HEK293 (cell line): ENCODE measurements at regions not wholly inside any gene's neighbourhood (a gene's known extent, or its start where the extent isn't known, plus 50 kb on each side); places are given as distances from the start of the nearest gene placed in this dataset.

ENCODE experiments used
- CTCF ChIA-PET: fragments of 350-600 bp; formaldehyde crosslinking; extraction: SDS; loops from one replicate; lab custom pipeline; 2021; ENCODE audit warnings: antibody characterized with exemption; lab: Yijun Ruan, JAX
- POLR2A ChIA-PET: fragments of 300-600 bp; formaldehyde crosslinking; extraction: SDS; loops from one replicate; lab custom pipeline; 2020; ENCODE audit warnings: antibody characterized with exemption, inconsistent platforms; lab: Yijun Ruan, JAX
- H3K27ac ChIP-seq: fragments of 200-500 bp; sonication (Bioruptor generic); 2 replicates; pipeline ENCODE4 v1.5.1; 2014; ENCODE audit warnings: low read depth, low read length, control low read depth, inconsistent platforms; ENCODE audit errors: extremely low read depth
- H3K36me3 ChIP-seq, 2 experiments: fragments of 200-500 bp in 1 of 2; sonication (Bioruptor generic) in 1 of 2; 1 replicate in 1 of 2; 2 replicates in 1 of 2; pipeline ENCODE4 v1.5.1; 2014 to 2017; ENCODE audit warnings: inconsistent platforms in 2 of 2, low read length in 2 of 2; ENCODE audit not compliant: control insufficient read depth in 2 of 2, insufficient read depth in 1 of 2
- H3K4me1 ChIP-seq: fragments of 200-500 bp; sonication (Bioruptor generic); 2 replicates; pipeline ENCODE4 v1.5.1; 2014; ENCODE audit warnings: mild to moderate bottlenecking, low read length, inconsistent platforms; ENCODE audit not compliant: control insufficient read depth, insufficient read depth
- H3K4me3 ChIP-seq: 2 replicates; pipeline ENCODE4 v1.5.1; 2011; ENCODE audit warnings: low read depth, mild to moderate bottlenecking, control low read depth, low read length, moderate library complexity
- H3K9me3 ChIP-seq: fragments of 200-500 bp; sonication (Bioruptor generic); 2 replicates; pipeline ENCODE4 v1.5.1; 2014; ENCODE audit warnings: low read depth, low read length, inconsistent platforms; ENCODE audit not compliant: control insufficient read depth, insufficient read depth
- MYNN ChIP-seq: fragments of 450-650 bp; formaldehyde crosslinking; IDR thresholded peaks from 2 replicates; pipeline ENCODE4 v1.5.1; 2016; ENCODE audit warnings: missing biosample characterization, missing genetic modification characterization, borderline replicate concordance
- PRDM10 ChIP-seq: fragments of 450-650 bp; formaldehyde crosslinking; IDR thresholded peaks from 2 replicates; pipeline ENCODE4 v1.5.1; 2016; ENCODE audit warnings: missing biosample characterization, missing genetic modification characterization
- SETDB1 ChIP-seq: IDR thresholded peaks from one replicate; pipeline ENCODE4 v1.6.1; 2017; ENCODE audit warnings: mild to moderate bottlenecking, low read length, moderate library complexity, mixed read lengths; ENCODE audit not compliant: insufficient read length
- ZNF112 ChIP-seq: fragments of 450-650 bp; formaldehyde crosslinking; IDR thresholded peaks from 2 replicates; pipeline ENCODE4 v1.5.0; 2017; ENCODE audit warnings: missing biosample characterization, missing genetic modification characterization
- ZNF138 ChIP-seq: fragments of 450-650 bp; formaldehyde crosslinking; IDR thresholded peaks from 2 replicates; pipeline ENCODE4 v1.5.1; 2016; ENCODE audit warnings: missing biosample characterization, missing genetic modification characterization, borderline replicate concordance
- ZNF239 ChIP-seq: fragments of 450-650 bp; formaldehyde crosslinking; IDR thresholded peaks from 2 replicates; pipeline ENCODE4 v1.5.1; 2016; ENCODE audit warnings: missing biosample characterization, missing genetic modification characterization
- ZNF398 ChIP-seq: fragments of 450-650 bp; formaldehyde crosslinking; IDR thresholded peaks from 2 replicates; pipeline ENCODE4 v1.5.1; 2017; ENCODE audit warnings: missing biosample characterization, missing genetic modification characterization
- ZNF521 ChIP-seq: fragments of 450-650 bp; formaldehyde crosslinking; IDR thresholded peaks from 2 replicates; pipeline ENCODE4 v1.5.1; 2017; ENCODE audit warnings: missing biosample characterization, mild to moderate bottlenecking, missing genetic modification characterization
- ZNF561 ChIP-seq: fragments of 450-650 bp; IDR thresholded peaks from 2 replicates; pipeline ENCODE4 v1.5.1; 2018; ENCODE audit warnings: missing biosample characterization, missing genetic modification characterization, borderline replicate concordance
- ZNF654 ChIP-seq: fragments of 450-650 bp; formaldehyde crosslinking; IDR thresholded peaks from 2 replicates; pipeline ENCODE4 v1.5.1; 2016; ENCODE audit warnings: low read depth, missing biosample characterization, missing genetic modification characterization
- ZNF658 ChIP-seq: fragments of 450-650 bp; formaldehyde crosslinking; IDR thresholded peaks from 2 replicates; pipeline ENCODE4; 2016; ENCODE audit warnings: missing biosample characterization, missing genetic modification characterization
- ZNF768 ChIP-seq: fragments of 450-650 bp; formaldehyde crosslinking; IDR thresholded peaks from 2 replicates; pipeline ENCODE4 v1.5.1; 2018; ENCODE audit warnings: missing biosample characterization, mild to moderate bottlenecking, missing genetic modification characterization
- ZSCAN23 ChIP-seq: fragments of 450-650 bp; formaldehyde crosslinking; IDR thresholded peaks from 2 replicates; pipeline ENCODE4 v1.5.1; 2016; ENCODE audit warnings: missing biosample characterization, missing genetic modification characterization
- ZSCAN30 ChIP-seq: fragments of 450-650 bp; IDR thresholded peaks from 2 replicates; pipeline ENCODE4 v1.5.1; 2018; ENCODE audit warnings: missing biosample characterization, mild to moderate bottlenecking, missing genetic modification characterization, moderate library complexity
- TF ChIP-seq, protein P1 (sequence below): fragments of 450-650 bp; formaldehyde crosslinking; IDR thresholded peaks from 2 replicates; pipeline ENCODE4 v1.5.1; 2016; ENCODE audit warnings: missing biosample characterization, missing genetic modification characterization
- TF ChIP-seq, protein P2 (sequence below): fragments of 450-650 bp; formaldehyde crosslinking; IDR thresholded peaks from 2 replicates; pipeline ENCODE4 v1.5.1; 2016; ENCODE audit warnings: missing biosample characterization, missing genetic modification characterization, borderline replicate concordance
- TF ChIP-seq, protein P3 (sequence below): IDR thresholded peaks from 2 replicates; pipeline ENCODE4 v1.6.1; 2011; ENCODE audit warnings: mild to moderate bottlenecking, low read depth, low read length, borderline replicate concordance
- TF ChIP-seq, protein P4 (sequence below): fragments of 450-650 bp; formaldehyde crosslinking; IDR thresholded peaks from 2 replicates; pipeline ENCODE4 v1.5.0; 2017; ENCODE audit warnings: missing biosample characterization, missing genetic modification characterization, borderline replicate concordance

GRCh38 chr18:59056706-59057492, 82.8 kb upstream of the SEC11C start:
- TF ChIP-seq ZNF654 (tag by site-specific recombination): peak; percentile 93
- TF ChIP-seq ZNF398 (tag by site-specific recombination): no peak
- TF ChIP-seq ZSCAN30 (tag by site-specific recombination): 0 out of 2 replicates have a peak, but pooled peaks have one; percentile 39
- no peak for TF ChIP-seq ZNF138 (tag by site-specific recombination)
- TF ChIP-seq, protein P1, sequence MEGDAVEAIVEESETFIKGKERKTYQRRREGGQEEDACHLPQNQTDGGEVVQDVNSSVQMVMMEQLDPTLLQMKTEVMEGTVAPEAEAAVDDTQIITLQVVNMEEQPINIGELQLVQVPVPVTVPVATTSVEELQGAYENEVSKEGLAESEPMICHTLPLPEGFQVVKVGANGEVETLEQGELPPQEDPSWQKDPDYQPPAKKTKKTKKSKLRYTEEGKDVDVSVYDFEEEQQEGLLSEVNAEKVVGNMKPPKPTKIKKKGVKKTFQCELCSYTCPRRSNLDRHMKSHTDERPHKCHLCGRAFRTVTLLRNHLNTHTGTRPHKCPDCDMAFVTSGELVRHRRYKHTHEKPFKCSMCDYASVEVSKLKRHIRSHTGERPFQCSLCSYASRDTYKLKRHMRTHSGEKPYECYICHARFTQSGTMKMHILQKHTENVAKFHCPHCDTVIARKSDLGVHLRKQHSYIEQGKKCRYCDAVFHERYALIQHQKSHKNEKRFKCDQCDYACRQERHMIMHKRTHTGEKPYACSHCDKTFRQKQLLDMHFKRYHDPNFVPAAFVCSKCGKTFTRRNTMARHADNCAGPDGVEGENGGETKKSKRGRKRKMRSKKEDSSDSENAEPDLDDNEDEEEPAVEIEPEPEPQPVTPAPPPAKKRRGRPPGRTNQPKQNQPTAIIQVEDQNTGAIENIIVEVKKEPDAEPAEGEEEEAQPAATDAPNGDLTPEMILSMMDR (tag by site-specific recombination): peak; percentile 79
- ChIA-PET CTCF (interaction anchor here (0.6 to 4.8 kb wide), 13 partner anchors 8 to 288 kb away, joined by 3 to 57 read pairs (median 4); no protein-coding TSS in a partner anchor), POLR2A (no interaction called here)
- H3K27ac ChIP-seq: 0 out of 2 replicates have a peak overlapping the region, but pooled peaks have one; percentile 11
- H3K9me3 ChIP-seq: no peaks in the 10 kb centered on the region
- H3K4me3 ChIP-seq: no peak overlapping the region
- peaks cover 23% of the 10 kb centered on the region for H3K4me1 ChIP-seq
- H3K36me3 ChIP-seq: no peaks in the 10 kb centered on the region

DNA sequence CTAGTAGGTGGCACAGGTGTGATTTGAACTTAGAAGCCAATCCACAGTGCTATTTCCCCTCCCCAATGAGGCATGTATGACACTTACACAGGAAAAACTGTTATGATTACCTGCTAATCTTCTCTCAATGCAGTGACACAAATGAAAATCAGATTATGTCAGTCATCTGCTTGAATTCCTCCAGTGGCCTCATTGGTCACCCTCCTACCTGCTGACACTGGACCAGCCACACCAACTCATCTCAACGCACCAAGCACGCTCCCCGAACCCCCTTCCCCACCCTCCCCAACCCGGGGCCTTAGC, 82.2 kb upstream of the SEC11C start:
- ChIA-PET CTCF (interaction anchor here (1.0 to 4.8 kb wide), 6 partner anchors 9 to 287 kb away, joined by 4 to 57 read pairs (median 7); no protein-coding TSS in a partner anchor), POLR2A (no interaction called here)
- H3K27ac ChIP-seq: no peak overlapping the region

DNA sequence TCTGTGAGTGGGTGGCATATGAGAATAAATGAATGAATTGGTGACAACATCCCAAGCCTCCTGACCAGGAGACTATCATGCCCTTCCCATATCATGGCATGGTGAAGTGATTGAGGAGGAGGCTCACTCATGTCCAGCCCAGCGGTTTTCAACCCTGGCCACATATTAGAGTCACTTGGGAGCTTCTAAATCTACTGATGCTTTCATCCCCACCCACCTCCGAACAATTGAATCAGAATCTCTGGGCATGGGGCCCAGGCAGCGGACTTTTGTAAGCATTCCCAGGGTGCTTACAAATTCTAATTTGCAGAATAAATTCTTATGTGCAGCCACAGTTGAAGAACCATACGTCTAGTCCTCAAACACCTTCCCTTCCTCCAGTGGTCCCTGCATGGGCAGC, 81.7 kb upstream of the SEC11C start:
- H3K4me3 ChIP-seq: no peak overlapping the region
- CTCF ChIA-PET: interaction anchor here (0.6 to 4.8 kb wide), 9 partner anchors 8 to 1202 kb away, joined by 3 to 57 read pairs (median 5); no protein-coding TSS in a partner anchor
- H3K9me3 ChIP-seq: no peaks in the 10 kb centered on the region
- H3K27ac ChIP-seq: no peak overlapping the region
- peaks cover 23% of the 10 kb centered on the region for H3K4me1 ChIP-seq
- POLR2A ChIA-PET: no interaction called here
- no peaks in the 10 kb centered on the region for H3K36me3 ChIP-seq
- TF ChIP-seq, protein P2, sequence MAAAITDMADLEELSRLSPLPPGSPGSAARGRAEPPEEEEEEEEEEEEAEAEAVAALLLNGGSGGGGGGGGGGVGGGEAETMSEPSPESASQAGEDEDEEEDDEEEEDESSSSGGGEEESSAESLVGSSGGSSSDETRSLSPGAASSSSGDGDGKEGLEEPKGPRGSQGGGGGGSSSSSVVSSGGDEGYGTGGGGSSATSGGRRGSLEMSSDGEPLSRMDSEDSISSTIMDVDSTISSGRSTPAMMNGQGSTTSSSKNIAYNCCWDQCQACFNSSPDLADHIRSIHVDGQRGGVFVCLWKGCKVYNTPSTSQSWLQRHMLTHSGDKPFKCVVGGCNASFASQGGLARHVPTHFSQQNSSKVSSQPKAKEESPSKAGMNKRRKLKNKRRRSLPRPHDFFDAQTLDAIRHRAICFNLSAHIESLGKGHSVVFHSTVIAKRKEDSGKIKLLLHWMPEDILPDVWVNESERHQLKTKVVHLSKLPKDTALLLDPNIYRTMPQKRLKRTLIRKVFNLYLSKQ (tag by site-specific recombination): no peak
- TF ChIP-seq ZNF561 (tag by site-specific recombination) (no peak), ZNF768 (tag by site-specific recombination) (no peak), ZSCAN23 (no peak), SETDB1 (no peak), ZNF239 (no peak), ZNF658 (tag by site-specific recombination) (no peak), PRDM10 (no peak)
- TF ChIP-seq, protein P3, sequence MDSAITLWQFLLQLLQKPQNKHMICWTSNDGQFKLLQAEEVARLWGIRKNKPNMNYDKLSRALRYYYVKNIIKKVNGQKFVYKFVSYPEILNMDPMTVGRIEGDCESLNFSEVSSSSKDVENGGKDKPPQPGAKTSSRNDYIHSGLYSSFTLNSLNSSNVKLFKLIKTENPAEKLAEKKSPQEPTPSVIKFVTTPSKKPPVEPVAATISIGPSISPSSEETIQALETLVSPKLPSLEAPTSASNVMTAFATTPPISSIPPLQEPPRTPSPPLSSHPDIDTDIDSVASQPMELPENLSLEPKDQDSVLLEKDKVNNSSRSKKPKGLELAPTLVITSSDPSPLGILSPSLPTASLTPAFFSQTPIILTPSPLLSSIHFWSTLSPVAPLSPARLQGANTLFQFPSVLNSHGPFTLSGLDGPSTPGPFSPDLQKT: no peak
- TF ChIP-seq, protein P4, sequence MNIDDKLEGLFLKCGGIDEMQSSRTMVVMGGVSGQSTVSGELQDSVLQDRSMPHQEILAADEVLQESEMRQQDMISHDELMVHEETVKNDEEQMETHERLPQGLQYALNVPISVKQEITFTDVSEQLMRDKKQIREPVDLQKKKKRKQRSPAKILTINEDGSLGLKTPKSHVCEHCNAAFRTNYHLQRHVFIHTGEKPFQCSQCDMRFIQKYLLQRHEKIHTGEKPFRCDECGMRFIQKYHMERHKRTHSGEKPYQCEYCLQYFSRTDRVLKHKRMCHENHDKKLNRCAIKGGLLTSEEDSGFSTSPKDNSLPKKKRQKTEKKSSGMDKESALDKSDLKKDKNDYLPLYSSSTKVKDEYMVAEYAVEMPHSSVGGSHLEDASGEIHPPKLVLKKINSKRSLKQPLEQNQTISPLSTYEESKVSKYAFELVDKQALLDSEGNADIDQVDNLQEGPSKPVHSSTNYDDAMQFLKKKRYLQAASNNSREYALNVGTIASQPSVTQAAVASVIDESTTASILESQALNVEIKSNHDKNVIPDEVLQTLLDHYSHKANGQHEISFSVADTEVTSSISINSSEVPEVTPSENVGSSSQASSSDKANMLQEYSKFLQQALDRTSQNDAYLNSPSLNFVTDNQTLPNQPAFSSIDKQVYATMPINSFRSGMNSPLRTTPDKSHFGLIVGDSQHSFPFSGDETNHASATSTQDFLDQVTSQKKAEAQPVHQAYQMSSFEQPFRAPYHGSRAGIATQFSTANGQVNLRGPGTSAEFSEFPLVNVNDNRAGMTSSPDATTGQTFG (tag by site-specific recombination): no peak

More for the DNA sequence above, 82.2 kb upstream of the SEC11C start:
- no peak for TF ChIP-seq ZNF112 (tag by site-specific recombination)
- no peak for TF ChIP-seq MYNN (tag by site-specific recombination)
- TF ChIP-seq ZNF521 (tag by site-specific recombination): no peak
- no peaks in the 10 kb centered on the region for H3K36me3 ChIP-seq
- H3K4me3 ChIP-seq: no peak overlapping the region
- no peaks in the 10 kb centered on the region for H3K9me3 ChIP-seq
- peaks cover 23% of the 10 kb centered on the region for H3K4me1 ChIP-seq
